Parathyroid adenoma (tissue), 2 donors: ENCODE measurements at regions not wholly inside any gene's neighbourhood (a gene's known extent, or its start where the extent isn't known, plus 50 kb on each side); places are given as distances from the start of the nearest gene placed in this dataset.

Experiments
- H2AFZ ChIP-seq: fragments of 300-600 bp; sonication (generic); one replicate; pipeline ENCODE4 v1.7.0; 2017; ENCODE audit warnings: antibody characterized with exemption, mild to moderate bottlenecking
- H3K27ac ChIP-seq: fragments of 300-600 bp; sonication (generic); one replicate; pipeline ENCODE4 v1.7.0; 2017
- H3K27me3 ChIP-seq: fragments of 300-600 bp; sonication (generic); one replicate; pipeline ENCODE4 v1.7.0; 2017; ENCODE audit warnings: low read length; ENCODE audit not compliant: control insufficient read depth, insufficient read depth
- H3K36me3 ChIP-seq: fragments of 300-600 bp; sonication (generic); one replicate; pipeline ENCODE4 v1.7.0; 2017; ENCODE audit warnings: low read length; ENCODE audit not compliant: control insufficient read depth, insufficient read depth
- H3K4me1 ChIP-seq: fragments of 300-600 bp; sonication (generic); one replicate; pipeline ENCODE4 v1.7.0; 2017; ENCODE audit warnings: control low read depth
- H3K4me2 ChIP-seq: fragments of 300-600 bp; sonication (generic); one replicate; pipeline ENCODE4 v1.7.0; 2017; ENCODE audit warnings: low read length
- H3K4me3 ChIP-seq: fragments of 300-600 bp; sonication (generic); one replicate; pipeline ENCODE4 v1.7.0; 2017; ENCODE audit warnings: low read depth, low read length
- H3K79me2 ChIP-seq: fragments of 300-600 bp; sonication (generic); one replicate; pipeline ENCODE4 v1.7.0; 2017; ENCODE audit warnings: control low read depth
- H3K9ac ChIP-seq: fragments of 300-600 bp; sonication (generic); one replicate; pipeline ENCODE4 v1.7.0; 2017; ENCODE audit warnings: mild to moderate bottlenecking
- H3K9me3 ChIP-seq: fragments of 300-600 bp; sonication (generic); one replicate; pipeline ENCODE4 v1.7.0; 2017; ENCODE audit warnings: low read length; ENCODE audit not compliant: control insufficient read depth
- TF ChIP-seq, protein P1 (sequence below): fragments of 300-600 bp; sonication (generic); IDR thresholded peaks from one replicate; pipeline ENCODE4 v1.7.0; 2017; ENCODE audit warnings: antibody characterized with exemption, mild to moderate bottlenecking
- donor health status: primary hyperparathyroidism.

DNA sequence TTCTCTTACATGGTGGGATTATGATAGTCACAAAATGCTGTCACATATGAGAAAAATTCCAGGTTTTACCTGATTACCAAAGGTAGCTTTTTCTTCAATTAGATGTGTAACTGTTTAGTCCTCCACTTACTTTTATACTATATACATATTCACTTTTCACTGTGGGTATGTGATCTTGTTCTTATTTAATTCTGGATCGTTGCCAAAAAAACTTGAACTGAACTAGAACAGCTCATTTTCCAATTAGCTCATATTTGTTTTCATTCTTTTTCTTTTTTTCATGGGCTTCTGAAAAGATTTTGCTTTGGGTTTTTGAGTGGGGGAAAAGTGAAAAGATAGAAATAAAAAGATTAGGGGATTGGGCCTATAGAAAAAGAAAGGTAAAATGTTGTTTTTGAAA, 291.9 kb downstream of the NDFIP2 start:
- Histone ChIP-seq H3K9me3 (no peaks in the 10 kb centered on the region), H3K27ac (no peak overlapping the region), H3K36me3 (no peaks in the 10 kb centered on the region), H2AFZ (no peak overlapping the region), H3K27me3 (no peaks in the 10 kb centered on the region), H3K4me2 (no peak overlapping the region), H3K4me3 (no peak overlapping the region), H3K4me1 (no peaks in the 10 kb centered on the region), H3K79me2 (no peaks in the 10 kb centered on the region), H3K9ac (no peak overlapping the region)
- TF ChIP-seq, protein P1, sequence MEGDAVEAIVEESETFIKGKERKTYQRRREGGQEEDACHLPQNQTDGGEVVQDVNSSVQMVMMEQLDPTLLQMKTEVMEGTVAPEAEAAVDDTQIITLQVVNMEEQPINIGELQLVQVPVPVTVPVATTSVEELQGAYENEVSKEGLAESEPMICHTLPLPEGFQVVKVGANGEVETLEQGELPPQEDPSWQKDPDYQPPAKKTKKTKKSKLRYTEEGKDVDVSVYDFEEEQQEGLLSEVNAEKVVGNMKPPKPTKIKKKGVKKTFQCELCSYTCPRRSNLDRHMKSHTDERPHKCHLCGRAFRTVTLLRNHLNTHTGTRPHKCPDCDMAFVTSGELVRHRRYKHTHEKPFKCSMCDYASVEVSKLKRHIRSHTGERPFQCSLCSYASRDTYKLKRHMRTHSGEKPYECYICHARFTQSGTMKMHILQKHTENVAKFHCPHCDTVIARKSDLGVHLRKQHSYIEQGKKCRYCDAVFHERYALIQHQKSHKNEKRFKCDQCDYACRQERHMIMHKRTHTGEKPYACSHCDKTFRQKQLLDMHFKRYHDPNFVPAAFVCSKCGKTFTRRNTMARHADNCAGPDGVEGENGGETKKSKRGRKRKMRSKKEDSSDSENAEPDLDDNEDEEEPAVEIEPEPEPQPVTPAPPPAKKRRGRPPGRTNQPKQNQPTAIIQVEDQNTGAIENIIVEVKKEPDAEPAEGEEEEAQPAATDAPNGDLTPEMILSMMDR = no peak

DNA sequence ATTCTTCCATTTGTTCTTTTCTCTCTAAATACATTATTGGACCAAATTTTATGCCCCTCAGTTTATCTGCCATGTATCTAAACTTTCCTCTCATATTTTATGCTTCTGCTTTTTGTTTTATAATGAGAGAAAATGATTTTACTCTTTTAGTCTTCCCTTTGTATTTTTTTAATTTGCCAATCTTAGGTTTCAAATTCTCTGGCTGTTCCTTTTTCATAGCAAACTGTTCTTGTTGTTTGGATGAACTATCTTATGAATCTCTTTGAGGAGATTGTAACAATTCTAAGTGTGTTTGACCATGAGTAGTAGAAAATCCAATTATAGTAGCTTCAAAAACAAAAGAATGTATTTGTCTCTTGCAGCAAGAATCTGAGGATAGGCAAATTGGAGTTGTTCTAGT, 290.5 kb downstream of the NDFIP2 start:
- H3K4me3 ChIP-seq = no peak overlapping the region
- H2AFZ ChIP-seq = no peak overlapping the region
- no peak overlapping the region for H3K27ac ChIP-seq
- H3K4me2 ChIP-seq = no peak overlapping the region
- no peaks in the 10 kb centered on the region for H3K9me3 ChIP-seq
- H3K9ac ChIP-seq = no peak overlapping the region
- no peaks in the 10 kb centered on the region for H3K79me2 ChIP-seq
- TF ChIP-seq, protein P1 = no peak
- H3K36me3 ChIP-seq = no peaks in the 10 kb centered on the region
- H3K27me3 ChIP-seq = no peaks in the 10 kb centered on the region
- H3K4me1 ChIP-seq = no peaks in the 10 kb centered on the region

DNA sequence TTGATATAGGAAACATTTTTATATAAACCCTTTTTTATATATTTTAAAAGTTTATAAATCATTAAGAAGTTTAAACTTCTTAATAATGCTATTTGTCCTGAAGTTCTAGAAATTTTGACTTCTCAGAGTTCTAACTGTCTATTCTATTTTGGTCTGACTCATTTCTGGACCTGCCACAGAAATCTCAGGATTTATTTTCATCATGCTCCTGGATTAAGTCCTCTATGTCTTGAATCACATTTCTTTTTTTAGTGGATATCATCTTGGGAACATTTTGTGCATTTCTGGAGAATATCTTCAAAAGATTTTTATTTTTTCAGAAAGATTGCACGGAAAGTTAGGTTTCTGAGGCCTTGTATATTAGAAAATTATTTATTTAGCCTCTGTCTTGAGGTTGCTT, 289.1 kb downstream of the NDFIP2 start:
- H2AFZ ChIP-seq = no peak overlapping the region
- TF ChIP-seq, protein P1 = no peak
- no peak overlapping the region for H3K4me3 ChIP-seq
- no peaks in the 10 kb centered on the region for H3K4me1 ChIP-seq
- no peaks in the 10 kb centered on the region for H3K79me2 ChIP-seq
- no peak overlapping the region for H3K27ac ChIP-seq
- H3K4me2 ChIP-seq = no peak overlapping the region
- H3K36me3 ChIP-seq = no peaks in the 10 kb centered on the region
- H3K9me3 ChIP-seq = no peaks in the 10 kb centered on the region
- no peaks in the 10 kb centered on the region for H3K27me3 ChIP-seq
- no peak overlapping the region for H3K9ac ChIP-seq

- Histone ChIP-seq H3K9ac (no peak overlapping the region), H3K27ac (no peak overlapping the region), H3K4me2 (no peak overlapping the region), H2AFZ (no peak overlapping the region), H3K27me3 (no peaks in the 10 kb centered on the region), H3K9me3 (no peaks in the 10 kb centered on the region), H3K4me3 (no peak overlapping the region), H3K4me1 (no peaks in the 10 kb centered on the region), H3K36me3 (no peaks in the 10 kb centered on the region), H3K79me2 (no peaks in the 10 kb centered on the region)
- TF ChIP-seq, protein P1 = no peak
These were observed 286.2 kb downstream of the NDFIP2 start for GRCh38 chr13:79767126-79767525.

DNA sequence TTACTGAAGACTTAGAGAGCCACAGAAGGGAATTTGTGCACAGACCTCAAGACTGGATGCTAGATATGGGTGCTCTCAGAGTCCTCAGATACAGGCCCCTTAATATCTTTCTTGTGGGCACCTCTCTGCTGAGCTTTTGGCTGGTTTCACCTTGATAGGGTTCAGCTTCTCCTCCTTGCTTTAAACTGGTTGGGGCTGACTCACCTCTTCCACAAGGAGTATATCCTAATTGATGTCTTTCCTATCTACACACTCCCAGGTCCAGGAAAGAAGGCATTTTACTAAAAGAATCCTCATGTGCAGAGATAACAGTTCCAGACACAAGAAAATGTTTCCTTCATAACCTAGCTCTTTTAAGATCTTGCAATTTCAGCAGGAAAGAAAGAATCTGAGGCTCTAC, 284.4 kb downstream of the NDFIP2 start:
- no peaks in the 10 kb centered on the region for H3K79me2 ChIP-seq
- TF ChIP-seq, protein P1 = no peak
- no peaks in the 10 kb centered on the region for H3K36me3 ChIP-seq

More for the DNA sequence above, 284.4 kb downstream of the NDFIP2 start:
- no peaks in the 10 kb centered on the region for H3K4me1 ChIP-seq
- no peak overlapping the region for H3K4me2 ChIP-seq
- no peaks in the 10 kb centered on the region for H3K9me3 ChIP-seq
- H3K4me3 ChIP-seq = no peak overlapping the region
- no peak overlapping the region for H3K27ac ChIP-seq
- no peaks in the 10 kb centered on the region for H3K27me3 ChIP-seq
- no peak overlapping the region for H2AFZ ChIP-seq
- H3K9ac ChIP-seq = no peak overlapping the region
